ENCODE measurements at regions not wholly inside any gene's neighbourhood (a gene's known extent, or its start where the extent isn't known, plus 50 kb on each side); places are given as distances from the start of the nearest gene placed in this dataset.

DNA sequence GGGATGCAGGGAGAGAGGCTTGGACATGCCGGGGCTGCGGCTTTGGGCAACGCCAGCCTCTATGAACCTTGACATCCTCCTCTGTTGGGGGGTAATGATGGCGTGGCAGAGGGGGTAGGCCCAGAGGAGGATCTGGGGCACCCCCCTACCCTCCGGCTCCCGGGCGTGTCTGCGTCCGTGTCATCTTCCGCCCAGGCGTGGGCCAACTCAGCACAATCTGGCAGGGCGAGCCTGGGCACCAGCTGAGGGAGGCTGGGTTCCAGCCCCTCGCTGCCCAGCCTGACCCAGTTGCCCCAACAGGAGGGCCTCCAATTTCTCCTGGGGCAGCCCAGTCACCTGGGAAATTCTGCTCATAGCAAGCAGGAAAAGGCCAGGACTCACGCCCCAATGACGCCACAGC, 62.9 kb upstream of the IL17B start:
- Histone ChIP-seq H3K36me3 (no peaks in the 10 kb centered on the region), H3K4me1 (peaks cover 14% of the 10 kb centered on the region), H3K4me3 (no peak overlapping the region), H3K9me3 (no peaks in the 10 kb centered on the region), H3K27ac (no peak overlapping the region), H3K27me3 (no peaks in the 10 kb centered on the region)
- ATAC-seq, result no peak
- no peak for DNase-seq
- intact Hi-C loops (cut with DNase I), result loop anchor here (5.0 to 10.0 kb wide), 2 partner anchors 63 to 110 kb away; partner anchors contain the start of gene CSNK1A1
- no peak for TF ChIP-seq CTCF (IDR thresholded peaks at IDR 0.05)

DNA sequence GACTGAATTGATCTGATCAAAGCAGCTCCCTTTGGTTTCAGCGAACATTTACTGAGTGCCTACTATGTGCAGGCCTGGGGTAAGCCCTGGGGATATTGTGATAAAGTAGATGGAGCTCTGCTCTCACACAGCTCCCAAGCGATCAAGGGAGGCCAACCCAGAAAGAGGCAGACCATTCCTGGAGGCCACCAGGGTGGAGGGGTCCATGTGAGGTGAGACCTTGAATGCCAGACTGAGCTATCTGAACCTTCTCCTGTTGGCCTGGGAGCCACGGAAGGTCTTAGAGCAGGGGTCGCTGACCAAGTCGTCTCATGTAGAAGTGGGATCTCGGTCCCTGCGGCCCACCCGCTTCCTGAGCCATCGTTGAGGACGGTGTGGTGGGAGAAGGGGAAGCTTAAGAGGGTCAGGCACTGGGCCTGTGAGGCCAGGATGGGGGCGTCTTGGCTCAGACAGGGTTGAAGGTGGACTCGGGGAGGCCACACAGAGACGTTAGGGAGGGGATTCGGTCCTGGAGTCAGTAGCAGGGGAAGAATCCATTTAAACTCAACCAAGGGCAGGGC, 62.2 kb upstream of the IL17B start:
- H3K27ac ChIP-seq, result no peak overlapping the region

GRCh38 chr5:149439899-149440542, 60.9 kb upstream of the IL17B start:
- H3K36me3 ChIP-seq, result no peaks in the 10 kb centered on the region
- ATAC-seq (peak; percentile 68), DNase-seq (no peak)
- H3K9me3 ChIP-seq, result no peaks in the 10 kb centered on the region
- no peak overlapping the region for H3K4me3 ChIP-seq
- intact Hi-C loops (cut with DNase I), result loop anchor here (5.0 to 10.0 kb wide), 2 partner anchors 65 to 112 kb away; partner anchors contain the start of gene CSNK1A1
- H3K4me1 ChIP-seq, result peaks cover 7% of the 10 kb centered on the region
- TF ChIP-seq CTCF (IDR thresholded peaks at IDR 0.05), result peak; percentile 34
- H3K27me3 ChIP-seq, result no peaks in the 10 kb centered on the region
- H3K27ac ChIP-seq, result no peak overlapping the region

More for the DNA sequence above, 62.2 kb upstream of the IL17B start:
- no peaks in the 10 kb centered on the region for H3K27me3 ChIP-seq
- TF ChIP-seq CTCF (IDR thresholded peaks at IDR 0.05), result no peak
- no peaks in the 10 kb centered on the region for H3K36me3 ChIP-seq
- intact Hi-C loops (cut with DNase I), result loop anchor here (5.0 to 10.0 kb wide), 2 partner anchors 64 to 111 kb away; partner anchors contain the start of gene CSNK1A1
- ATAC-seq, result no peak
- no peaks in the 10 kb centered on the region for H3K9me3 ChIP-seq
- no peak for DNase-seq
- H3K4me3 ChIP-seq, result no peak overlapping the region
- H3K4me1 ChIP-seq, result peaks cover 14% of the 10 kb centered on the region

GRCh38 chr5:149438711-149439132, 59.6 kb upstream of the IL17B start:
- Histone ChIP-seq H3K9me3 (no peaks in the 10 kb centered on the region), H3K4me3 (no peak overlapping the region), H3K27ac (no peak overlapping the region), H3K4me1 (peaks cover 7% of the 10 kb centered on the region), H3K36me3 (no peaks in the 10 kb centered on the region), H3K27me3 (no peaks in the 10 kb centered on the region)
- no peak for TF ChIP-seq CTCF (IDR thresholded peaks at IDR 0.05)
- intact Hi-C loops (cut with DNase I), result no loop called here
- DNase-seq (no peak), ATAC-seq (no peak)

- Histone ChIP-seq H3K4me3 (no peak overlapping the region), H3K27ac (no peak overlapping the region), H3K36me3 (no peaks in the 10 kb centered on the region), H3K9me3 (no peaks in the 10 kb centered on the region), H3K4me1 (peaks cover 7% of the 10 kb centered on the region), H3K27me3 (no peaks in the 10 kb centered on the region)
- intact Hi-C loops (cut with DNase I), result no loop called here
- DNase-seq (no peak), ATAC-seq (no peak)
- TF ChIP-seq CTCF (IDR thresholded peaks at IDR 0.05), result no peak
Measured at GRCh38 chr5:149438281-149438680, 59.2 kb upstream of the IL17B start.
